ENCODE measurements at regions not wholly inside any gene's neighbourhood (a gene's known extent, or its start where the extent isn't known, plus 50 kb on each side); places are given as distances from the start of the nearest gene placed in this dataset.

- ChIA-PET RAD21 (ENCODE audit: unreplicated experiment) (interaction anchor here (0.7 to 4.6 kb wide), 4 partner anchors 9 to 49 kb away, joined by 3 to 22 read pairs (median 4); no protein-coding TSS in a partner anchor), POLR2A (interaction anchor here (1.2 kb wide), 1 partner anchor 8 kb away, joined by 3 read pairs; no protein-coding TSS in a partner anchor), SMC1A (ENCODE audit: uncharacterized antibody, unreplicated experiment) (interaction anchor here (1.0 to 5.2 kb wide), 5 partner anchors 9 to 42 kb away, joined by 3 to 21 read pairs (median 4); no protein-coding TSS in a partner anchor), CTCF (interaction anchor here (1.7 kb wide), 1 partner anchor 9 kb away, joined by 7 read pairs; no protein-coding TSS in a partner anchor)
- no peak for FAIRE-seq
- intact Hi-C loops (cut with micrococcal nuclease; ENCODE audit: unreplicated experiment) (no loop called here), in situ Hi-C loops (cut with MboI) (no loop called here)
- BruUV-seq (replicated peaks): no TSS peak
- H3K9me3 ChIP-seq (replicated peaks; ENCODE audit: control insufficient read depth, insufficient read depth, low read length): no peaks in the 10 kb centered on the region
- H3K79me2 ChIP-seq (ENCODE audit: control insufficient read depth, insufficient read depth, low read length): no peaks in the 10 kb centered on the region
- H3K36me3 ChIP-seq (ENCODE audit: control insufficient read depth in 2 of 2, insufficient read depth in 2 of 2, low read length in 1 of 2): no peaks in the 10 kb centered on the region
- no peak for ATAC-seq
- WGBS (ENCODE audit: insufficient coverage, insufficient replicate concordance, low lambda C conversion rate, missing lambda C conversion rate): 5% methylated on average over 4 of the region's 4 CpGs
- DNase-seq (ENCODE audit: low read depth, low spot score): no peak
- no peaks in the 10 kb centered on the region for H3K4me1 ChIP-seq (ENCODE audit: control insufficient read depth, insufficient read depth, low read length)
- H3K27ac ChIP-seq (ENCODE audit: control insufficient read depth, insufficient read depth): no peak overlapping the region
- no peaks in the 10 kb centered on the region for H4K20me1 ChIP-seq (ENCODE audit: control insufficient read depth, insufficient read depth)
- TF ChIP-seq ZNF207 (IDR thresholded peaks at IDR 0.05; ENCODE audit: borderline replicate concordance): no peak
- TF ChIP-seq ZBTB4 (CRISPR knock-in tag; IDR thresholded peaks at IDR 0.05): no peak
- TF ChIP-seq POLR2AphosphoS2 (IDR thresholded peaks at IDR 0.05; ENCODE audit: low read depth, low read length): no peak
- TF ChIP-seq STAT3 (IDR thresholded peaks at IDR 0.05; ENCODE audit: low read depth, low read length): no peak
- TF ChIP-seq EED (IDR thresholded peaks at IDR 0.05; ENCODE audit: low read depth): no peak
- TF ChIP-seq USF1 (IDR thresholded peaks at IDR 0.05; ENCODE audit: borderline replicate concordance, extremely low read length, insufficient read depth, low read depth, low read length): no peak
- no peak for TF ChIP-seq SMARCA5 (IDR thresholded peaks at IDR 0.05)
- H3K4me3 ChIP-seq: no peak overlapping the region
- H3K9ac ChIP-seq (ENCODE audit: control insufficient read depth, insufficient read depth, low read length): no peak overlapping the region
- no peak overlapping the region for H3K4me2 ChIP-seq (ENCODE audit: control insufficient read depth, insufficient read depth)
- no peak overlapping the region for H2AFZ ChIP-seq (ENCODE audit: control insufficient read depth, low read depth, low read length)
- no peaks in the 10 kb centered on the region for H3K27me3 ChIP-seq (replicated peaks in 1 of 2; ENCODE audit: control insufficient read depth in 2 of 2, insufficient read depth in 2 of 2, low read length in 1 of 2)
These were observed 952.9 kb downstream of the DNAJB9 start for GRCh38 chr7:109522585-109522984.
